LNCAP (cell line): ENCODE measurements at regions not wholly inside any gene's neighbourhood (a gene's known extent, or its start where the extent isn't known, plus 50 kb on each side); places are given as distances from the start of the nearest gene placed in this dataset.

Experiments used
- CTCF ChIP-seq: fragments of 450-650 bp; IDR thresholded peaks from 2 replicates; pipeline ENCODE4 v1.5.1; 2017; ENCODE audit warnings: mild to moderate bottlenecking

- TF ChIP-seq CTCF, result no peak
Observed at GRCh38 chr1:201639391-201639790, 100.5 kb downstream of the NAV1 start.

GRCh38 chr1:201639826-201640225 is 100.9 kb downstream of the NAV1 start:
- no peak for TF ChIP-seq CTCF

- no peak for TF ChIP-seq CTCF
Observed at GRCh38 chr1:201640624-201641023, 101.7 kb downstream of the NAV1 start.

GRCh38 chr1:201641524-201642253 is 102.8 kb downstream of the NAV1 start:
- TF ChIP-seq CTCF, result no peak

GRCh38 chr1:201643835-201644104 is 104.8 kb downstream of the NAV1 start:
- no peak for TF ChIP-seq CTCF

- TF ChIP-seq CTCF, result no peak
Observed at GRCh38 chr1:201644197-201644596, 105.3 kb downstream of the NAV1 start.

GRCh38 chr1:201645956-201646355 is 107.0 kb downstream of the NAV1 start:
- no peak for TF ChIP-seq CTCF
